WTC11 (cell line): ENCODE measurements at regions not wholly inside any gene's neighbourhood (a gene's known extent, or its start where the extent isn't known, plus 50 kb on each side); places are given as distances from the start of the nearest gene placed in this dataset.

Experiments
- ARID4B ChIP-seq: sonication (generic); formaldehyde crosslinking; IDR thresholded peaks from 2 replicates; pipeline ENCODE4 v1.8.0; 2023; ENCODE audit warnings: missing genetic modification reagents, mild to moderate bottlenecking, borderline replicate concordance
- IRF2 ChIP-seq: sonication (generic); formaldehyde crosslinking; IDR thresholded peaks from 2 replicates; pipeline ENCODE4 v1.8.0; 2022; ENCODE audit warnings: low read depth, missing genetic modification reagents, borderline replicate concordance

GRCh38 chr20:20979934-20980333 lies 126.2 kb downstream of the LINC00237 start:
- TF ChIP-seq IRF2 (CRISPR knock-in tag) (no peak), ARID4B (no peak)
